ENCODE measurements at regions not wholly inside any gene's neighbourhood (a gene's known extent, or its start where the extent isn't known, plus 50 kb on each side); places are given as distances from the start of the nearest gene placed in this dataset.
"Not testable (repeated sequence)": the region's sequence is repeated elsewhere in the genome, so short reads cannot be mapped to it uniquely, and the experiment has no call there.

- DNase-seq = not testable (repeated sequence)
Observed at GRCh38 chr4:54409270-54409817, 180.3 kb downstream of the PDGFRA start.

GRCh38 chr4:54414545-54414944 lies 185.5 kb downstream of the PDGFRA start:
- DNase-seq = no peak

GRCh38 chr4:54417476-54417875 lies 188.4 kb downstream of the PDGFRA start:
- DNase-seq = no peak

- no peak for DNase-seq
Observed at GRCh38 chr4:54418468-54418867, 189.4 kb downstream of the PDGFRA start.

- no peak for DNase-seq
Observed at GRCh38 chr4:54423066-54423465, 194.0 kb downstream of the PDGFRA start.

- no peak for DNase-seq
Observed at GRCh38 chr4:54427826-54428225, 198.7 kb downstream of the PDGFRA start.

- DNase-seq = no peak
Observed at GRCh38 chr4:54428940-54429339, 199.8 kb downstream of the PDGFRA start.

- no peak for DNase-seq
Observed at GRCh38 chr4:54433686-54434085, 204.6 kb downstream of the PDGFRA start.

- no peak for DNase-seq
Observed at GRCh38 chr4:54439831-54440243, 210.7 kb downstream of the PDGFRA start.

- DNase-seq = peak; percentile 14
Observed at GRCh38 chr4:54440394-54441136, 211.5 kb downstream of the PDGFRA start.

- DNase-seq = no peak
Observed at GRCh38 chr4:54445866-54446265, 211.9 kb upstream of the KIT start.

- DNase-seq = no peak
Observed at GRCh38 chr4:54446581-54446980, 211.2 kb upstream of the KIT start.

GRCh38 chr4:54447304-54447703 lies 210.5 kb upstream of the KIT start:
- DNase-seq = no peak

- DNase-seq = no peak
Observed at GRCh38 chr4:54449999-54450398, 207.8 kb upstream of the KIT start.

- DNase-seq = not testable (repeated sequence)
Observed at GRCh38 chr4:54466960-54467359, 190.8 kb upstream of the KIT start.

GRCh38 chr4:54473077-54473545 lies 184.6 kb upstream of the KIT start:
- no peak for DNase-seq

- DNase-seq = no peak
Observed at GRCh38 chr4:54473798-54474197, 184.0 kb upstream of the KIT start.

- DNase-seq = no peak
Observed at GRCh38 chr4:54475546-54475945, 182.2 kb upstream of the KIT start.

- no peak for DNase-seq
Observed at GRCh38 chr4:54482529-54483200, 175.1 kb upstream of the KIT start.

GRCh38 chr4:54484383-54484782 lies 173.4 kb upstream of the KIT start:
- peak; percentile 92 for DNase-seq

GRCh38 chr4:54487491-54487890 lies 170.3 kb upstream of the KIT start:
- no peak for DNase-seq

GRCh38 chr4:54493862-54494261 lies 163.9 kb upstream of the KIT start:
- DNase-seq = no peak

GRCh38 chr4:54495091-54495490 lies 162.7 kb upstream of the KIT start:
- no peak for DNase-seq

- no peak for DNase-seq
Observed at GRCh38 chr4:54495641-54496040, 162.1 kb upstream of the KIT start.
